Gastroesophageal sphincter (tissue), 3 donors: ENCODE measurements at regions not wholly inside any gene's neighbourhood (a gene's known extent, or its start where the extent isn't known, plus 50 kb on each side); places are given as distances from the start of the nearest gene placed in this dataset.

Experiments used
- POLR2A ChIP-seq, 2 donors: fragments of 450-650 bp; IDR thresholded peaks; one replicate each; pipeline ENCODE4 v1.6.1; 2017; ENCODE audit warnings: antibody characterized with exemption in 2 of 2, mild to moderate bottlenecking in 2 of 2, moderate library complexity in 1 of 2
- POLR2AphosphoS5 ChIP-seq: sonication (generic); formaldehyde crosslinking; IDR thresholded peaks from one replicate; pipeline ENCODE4 v1.6.1; 2017; ENCODE audit warnings: antibody characterized with exemption
- TF ChIP-seq, protein P1 (sequence below), 4 experiments: fragments of 200-600 bp in 2 of 4; fragments of 450-650 bp in 2 of 4; sonication (generic) in 1 of 4; IDR thresholded peaks; one replicate each; pipeline ENCODE4 v1.5.1; 2017 to 2019; ENCODE audit warnings: antibody characterized with exemption in 4 of 4, mild to moderate bottlenecking in 2 of 4, moderate library complexity in 2 of 4

DNA sequence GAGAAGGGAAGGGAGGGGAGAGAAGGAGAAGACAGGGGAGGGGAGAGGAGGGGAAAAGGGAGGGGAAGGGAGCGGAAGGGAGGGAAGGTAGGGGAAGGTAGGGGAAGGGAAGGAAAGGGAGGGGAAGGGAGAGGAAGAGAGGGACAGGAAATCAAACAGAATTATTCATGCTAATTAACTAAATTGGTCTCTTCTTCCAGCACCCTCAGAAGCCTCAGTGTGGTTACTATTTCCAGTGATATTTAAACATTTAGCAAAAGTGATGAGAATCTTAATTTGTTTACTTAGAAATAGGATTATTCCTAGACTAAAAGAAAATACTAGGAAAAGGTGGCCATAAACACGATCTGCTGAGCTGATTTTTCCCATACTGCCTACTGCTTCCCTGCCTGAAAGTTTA lies 193.1 kb upstream of the CPEB2 start:
- TF ChIP-seq, protein P1, sequence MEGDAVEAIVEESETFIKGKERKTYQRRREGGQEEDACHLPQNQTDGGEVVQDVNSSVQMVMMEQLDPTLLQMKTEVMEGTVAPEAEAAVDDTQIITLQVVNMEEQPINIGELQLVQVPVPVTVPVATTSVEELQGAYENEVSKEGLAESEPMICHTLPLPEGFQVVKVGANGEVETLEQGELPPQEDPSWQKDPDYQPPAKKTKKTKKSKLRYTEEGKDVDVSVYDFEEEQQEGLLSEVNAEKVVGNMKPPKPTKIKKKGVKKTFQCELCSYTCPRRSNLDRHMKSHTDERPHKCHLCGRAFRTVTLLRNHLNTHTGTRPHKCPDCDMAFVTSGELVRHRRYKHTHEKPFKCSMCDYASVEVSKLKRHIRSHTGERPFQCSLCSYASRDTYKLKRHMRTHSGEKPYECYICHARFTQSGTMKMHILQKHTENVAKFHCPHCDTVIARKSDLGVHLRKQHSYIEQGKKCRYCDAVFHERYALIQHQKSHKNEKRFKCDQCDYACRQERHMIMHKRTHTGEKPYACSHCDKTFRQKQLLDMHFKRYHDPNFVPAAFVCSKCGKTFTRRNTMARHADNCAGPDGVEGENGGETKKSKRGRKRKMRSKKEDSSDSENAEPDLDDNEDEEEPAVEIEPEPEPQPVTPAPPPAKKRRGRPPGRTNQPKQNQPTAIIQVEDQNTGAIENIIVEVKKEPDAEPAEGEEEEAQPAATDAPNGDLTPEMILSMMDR (IDR thresholded peaks at IDR 0.05) = no peak
- TF ChIP-seq POLR2A (IDR thresholded peaks at IDR 0.05) (no peak), POLR2AphosphoS5 (no peak)
